ENCODE measurements at regions not wholly inside any gene's neighbourhood (a gene's known extent, or its start where the extent isn't known, plus 50 kb on each side); places are given as distances from the start of the nearest gene placed in this dataset.

- no peak for ATAC-seq
- no peak overlapping the region for H3K4me3 Mint-ChIP-seq
Observed at GRCh38 chr15:96411056-96412031, 80.8 kb downstream of the NR2F2 start.

GRCh38 chr15:96412045-96412905, 81.8 kb downstream of the NR2F2 start:
- H3K4me3 Mint-ChIP-seq: no peak overlapping the region
- no peak for DNase-seq
- no peaks in the 10 kb centered on the region for H3K9me3 Mint-ChIP-seq
- ATAC-seq: no peak
- peaks cover 17% of the 10 kb centered on the region for H3K4me1 Mint-ChIP-seq
- no peak overlapping the region for H3K27ac Mint-ChIP-seq
- H3K27me3 Mint-ChIP-seq: peaks cover 100% of the 10 kb centered on the region

More at GRCh38 chr15:96411056-96412031, 80.8 kb downstream of the NR2F2 start:
- peaks cover 13% of the 10 kb centered on the region for H3K4me1 Mint-ChIP-seq
- no peak overlapping the region for H3K27ac Mint-ChIP-seq
- no peak for DNase-seq
- no peaks in the 10 kb centered on the region for H3K9me3 Mint-ChIP-seq
- H3K27me3 Mint-ChIP-seq: peaks cover 100% of the 10 kb centered on the region

GRCh38 chr15:96412906-96413231, 82.4 kb downstream of the NR2F2 start:
- no peak overlapping the region for H3K27ac Mint-ChIP-seq
- H3K27me3 Mint-ChIP-seq: peaks cover 100% of the 10 kb centered on the region
- ATAC-seq: no peak
- DNase-seq: no peak
- H3K4me1 Mint-ChIP-seq: peaks cover 21% of the 10 kb centered on the region
- H3K9me3 Mint-ChIP-seq: no peaks in the 10 kb centered on the region
- H3K4me3 Mint-ChIP-seq: no peak overlapping the region

- Mint-ChIP-seq H3K9me3 (no peaks in the 10 kb centered on the region), H3K27ac (no peak overlapping the region), H3K4me1 (peaks cover 21% of the 10 kb centered on the region), H3K4me3 (no peak overlapping the region), H3K27me3 (peaks cover 100% of the 10 kb centered on the region)
- ATAC-seq (no peak), DNase-seq (no peak)
Observed at GRCh38 chr15:96413657-96414056, 83.2 kb downstream of the NR2F2 start.

- H3K4me1 Mint-ChIP-seq: peaks cover 15% of the 10 kb centered on the region
- ATAC-seq (no peak), DNase-seq (no peak)
- no peaks in the 10 kb centered on the region for H3K9me3 Mint-ChIP-seq
- no peak overlapping the region for H3K4me3 Mint-ChIP-seq
- H3K27me3 Mint-ChIP-seq: peaks cover 100% of the 10 kb centered on the region
- no peak overlapping the region for H3K27ac Mint-ChIP-seq
Observed at GRCh38 chr15:96414875-96415274, 84.4 kb downstream of the NR2F2 start.

- Mint-ChIP-seq H3K27ac (peak overlapping the region in 1 of 2 donors; percentile 56), H3K27me3 (peaks cover 93% of the 10 kb centered on the region), H3K9me3 (no peaks in the 10 kb centered on the region), H3K4me3 (no peak overlapping the region), H3K4me1 (peaks cover 15% of the 10 kb centered on the region)
- DNase-seq (no peak), ATAC-seq (no peak)
Observed at GRCh38 chr15:96415513-96416217, 85.2 kb downstream of the NR2F2 start.

GRCh38 chr15:96416218-96416933, 85.9 kb downstream of the NR2F2 start:
- peak overlapping the region in 1 of 2 donors; percentile 56 for H3K27ac Mint-ChIP-seq
- DNase-seq: no peak
- H3K4me1 Mint-ChIP-seq: peaks cover 15% of the 10 kb centered on the region
- H3K9me3 Mint-ChIP-seq: no peaks in the 10 kb centered on the region
- no peak for ATAC-seq
- H3K4me3 Mint-ChIP-seq: no peak overlapping the region
- peaks cover 92% of the 10 kb centered on the region for H3K27me3 Mint-ChIP-seq

- ATAC-seq (no peak), DNase-seq (no peak)
- H3K4me3 Mint-ChIP-seq: no peak overlapping the region
- H3K4me1 Mint-ChIP-seq: peaks cover 11% of the 10 kb centered on the region
- H3K27me3 Mint-ChIP-seq: peaks cover 92% of the 10 kb centered on the region
- H3K27ac Mint-ChIP-seq: no peak overlapping the region
- H3K9me3 Mint-ChIP-seq: no peaks in the 10 kb centered on the region
Observed at GRCh38 chr15:96416934-96417759, 86.6 kb downstream of the NR2F2 start.

GRCh38 chr15:96417760-96418130, 87.2 kb downstream of the NR2F2 start:
- DNase-seq (no peak), ATAC-seq (no peak)
- Mint-ChIP-seq H3K9me3 (no peaks in the 10 kb centered on the region), H3K4me1 (peaks cover 9% of the 10 kb centered on the region), H3K27ac (no peak overlapping the region), H3K4me3 (no peak overlapping the region), H3K27me3 (peaks cover 91% of the 10 kb centered on the region)

- ATAC-seq (no peak), DNase-seq (no peak)
- Mint-ChIP-seq H3K27me3 (peaks cover 87% of the 10 kb centered on the region), H3K4me3 (no peak overlapping the region), H3K4me1 (peaks cover 9% of the 10 kb centered on the region), H3K27ac (no peak overlapping the region), H3K9me3 (no peaks in the 10 kb centered on the region)
Observed at GRCh38 chr15:96418146-96418545, 87.6 kb downstream of the NR2F2 start.

- ATAC-seq: no peak
- H3K27ac Mint-ChIP-seq: no peak overlapping the region
- peaks cover 0 to 5% of the 10 kb centered on the region in 2 donors for H3K9me3 Mint-ChIP-seq
- peaks cover 9% of the 10 kb centered on the region for H3K4me1 Mint-ChIP-seq
- no peak overlapping the region for H3K4me3 Mint-ChIP-seq
- no peak for DNase-seq
- peaks cover 69% of the 10 kb centered on the region for H3K27me3 Mint-ChIP-seq
Observed at GRCh38 chr15:96421178-96421601, 90.7 kb downstream of the NR2F2 start.

GRCh38 chr15:96422125-96422524, 91.6 kb downstream of the NR2F2 start:
- DNase-seq (no peak), ATAC-seq (no peak)
- Mint-ChIP-seq H3K4me1 (peaks cover 5% of the 10 kb centered on the region), H3K27me3 (peaks cover 64% of the 10 kb centered on the region), H3K9me3 (peaks cover 0 to 5% of the 10 kb centered on the region in 2 donors), H3K27ac (no peak overlapping the region), H3K4me3 (no peak overlapping the region)

- no peak for ATAC-seq
- H3K4me1 Mint-ChIP-seq: no peaks in the 10 kb centered on the region
- peaks cover 0 to 5% of the 10 kb centered on the region in 2 donors for H3K9me3 Mint-ChIP-seq
- H3K4me3 Mint-ChIP-seq: no peak overlapping the region
- no peak overlapping the region for H3K27ac Mint-ChIP-seq
- no peak for DNase-seq
- peaks cover 39% of the 10 kb centered on the region for H3K27me3 Mint-ChIP-seq
Observed at GRCh38 chr15:96424674-96425073, 94.2 kb downstream of the NR2F2 start.

GRCh38 chr15:96428742-96429141, 98.2 kb downstream of the NR2F2 start:
- no peak for DNase-seq
- Mint-ChIP-seq H3K27me3 (peaks cover 17% of the 10 kb centered on the region), H3K9me3 (peaks cover 0 to 5% of the 10 kb centered on the region in 2 donors), H3K27ac (no peak overlapping the region), H3K4me3 (no peak overlapping the region), H3K4me1 (no peaks in the 10 kb centered on the region)
- ATAC-seq: no peak
